Panc1 (cell line): ENCODE measurements at regions not wholly inside any gene's neighbourhood (a gene's known extent, or its start where the extent isn't known, plus 50 kb on each side); places are given as distances from the start of the nearest gene placed in this dataset.
A peak's percentile ranks its signal among the peaks of the same experiment; 100 is the strongest.

Experiments used
- ATAC-seq: fragments of 200-7000 bp; cut with Tn5 transposase; 2 replicates; pipeline ENCODE4 v1.9.1; 2020; ENCODE audit warnings: mild to moderate bottlenecking, moderate library complexity
- BruUV-seq: library from RNA; stranded (reverse); fragments of 400-500 nt; replicated peaks from 2 replicates; lab custom pipeline; 2021; lab: Mats Ljungman, UMichigan
- CTCF ChIA-PET: fragments of 300-600 bp; sonication (Branson Sonifier 250); formaldehyde crosslinking; loops from one replicate; lab custom pipeline; 2022; ENCODE audit warnings: antibody characterized with exemption; lab: Charles Lee
- POLR2A ChIA-PET: fragments of 300-600 bp; sonication (Branson Sonifier 250); formaldehyde crosslinking; loops from one replicate; lab custom pipeline; 2022; ENCODE audit warnings: antibody characterized with exemption; lab: Charles Lee
- DNase-seq: peaks from one replicate; pipeline ENCODE4 v3.0.0-alpha.2; 2010; ENCODE audit warnings: low read depth, low spot score
- H3K27ac ChIP-seq: 2 replicates; pipeline ENCODE4 v1.5.1; 2011; ENCODE audit warnings: mild to moderate bottlenecking, low read length, inconsistent platforms
- H3K27me3 ChIP-seq: fragments of 200-500 bp; sonication (Bioruptor generic); 2 replicates; pipeline ENCODE4 v1.6.0; 2014; ENCODE audit warnings: low read length, inconsistent platforms; ENCODE audit not compliant: control insufficient read depth, insufficient read depth
- H3K36me3 ChIP-seq: fragments of 200-500 bp; sonication (Bioruptor generic); 2 replicates; pipeline ENCODE4 v1.5.1; 2014; ENCODE audit warnings: inconsistent platforms, mild to moderate bottlenecking, low read length, moderate library complexity; ENCODE audit not compliant: control insufficient read depth, insufficient read depth
- H3K4me1 ChIP-seq: 2 replicates; pipeline ENCODE4 v1.5.1; 2011; ENCODE audit warnings: inconsistent platforms, mild to moderate bottlenecking, low read length, moderate library complexity; ENCODE audit not compliant: control insufficient read depth, insufficient read depth
- H3K4me3 ChIP-seq, 2 experiments: 2 replicates each; pipeline ENCODE4 v1.5.1; 2011 to 2012; ENCODE audit warnings: low read depth in 2 of 2, low read length in 2 of 2, mild to moderate bottlenecking in 2 of 2, inconsistent platforms in 1 of 2, moderate library complexity in 1 of 2
- H3K9me3 ChIP-seq: fragments of 200-500 bp; sonication (Bioruptor generic); 2 replicates; pipeline ENCODE4 v1.5.1; 2014; ENCODE audit warnings: low read depth, mild to moderate bottlenecking, inconsistent platforms, low read length, moderate library complexity; ENCODE audit not compliant: control insufficient read depth, insufficient read depth
- CTCF ChIP-seq: fragments of 450-650 bp; IDR thresholded peaks from 2 replicates; pipeline ENCODE4 v1.5.1; 2017; ENCODE audit warnings: mild to moderate bottlenecking
- POLR2AphosphoS5 ChIP-seq: IDR thresholded peaks from 2 replicates; pipeline ENCODE4 v1.6.1; 2012; ENCODE audit warnings: mild to moderate bottlenecking, low read depth, low read length, moderate library complexity
- REST ChIP-seq, 2 experiments: IDR thresholded peaks; 2 replicates each; pipeline ENCODE4 v1.6.1; 2011 to 2012; ENCODE audit warnings: low read depth in 2 of 2, control low read depth in 1 of 2, low read length in 1 of 2, mild to moderate bottlenecking in 1 of 2, moderate library complexity in 1 of 2; ENCODE audit not compliant: insufficient read depth in 1 of 2
- SIN3A ChIP-seq: IDR thresholded peaks from 2 replicates; pipeline ENCODE4 v1.6.1; 2012; ENCODE audit warnings: low read depth, mild to moderate bottlenecking, low read length, moderate library complexity, borderline replicate concordance; ENCODE audit not compliant: insufficient read depth
- TCF7L2 ChIP-seq: IDR thresholded peaks from 2 replicates; pipeline ENCODE4 v1.6.1; 2011; ENCODE audit warnings: mild to moderate bottlenecking, low read depth, low read length, inconsistent platforms
- in situ Hi-C: cut with HindIII; loops from 2 replicates; pipeline ENCODE4 v1.10.0; 2016; ENCODE audit warnings: low sequenced_read_pairs, low pct_unique_long_range_greater_than_20kb
- intact Hi-C: fragments of 100-400 bp; cut with micrococcal nuclease; formaldehyde crosslinking; loops from one replicate; pipeline ENCODE4 v1.10.0; 2022; ENCODE audit not compliant: unreplicated experiment

- ChIA-PET CTCF (no interaction called here), POLR2A (interaction anchor here (0.7 kb wide), 1 partner anchor 57 kb away, joined by 3 read pairs; no protein-coding TSS in a partner anchor)
- no peak overlapping the region for H3K4me3 ChIP-seq
- H3K27ac ChIP-seq, result no peak overlapping the region
- TF ChIP-seq REST (IDR thresholded peaks at IDR 0.05; ENCODE audit: insufficient read depth in 1 of 2, low read depth in 2 of 2, low read length in 1 of 2) (no peak), CTCF (no peak), POLR2AphosphoS5 (no peak), SIN3A (no peak), TCF7L2 (no peak)
- in situ Hi-C loops, result no loop called here
- no TSS peak for BruUV-seq
- no peaks in the 10 kb centered on the region for H3K4me1 ChIP-seq
- intact Hi-C loops, result no loop called here
- DNase-seq, result no peak
- H3K27me3 ChIP-seq, result no peaks in the 10 kb centered on the region
- no peak for ATAC-seq
- H3K36me3 ChIP-seq, result no peaks in the 10 kb centered on the region
- H3K9me3 ChIP-seq, result no peaks in the 10 kb centered on the region
Observed at GRCh38 chr17:72185564-72185963, 64.7 kb downstream of the SOX9 start.

- intact Hi-C loops, result no loop called here
Observed at GRCh38 chr17:72187556-72187955, 66.7 kb downstream of the SOX9 start.

More at GRCh38 chr17:72187556-72187955, 66.7 kb downstream of the SOX9 start:
- TF ChIP-seq REST (IDR thresholded peaks at IDR 0.05; ENCODE audit: insufficient read depth in 1 of 2, low read depth in 2 of 2, low read length in 1 of 2) (no peak), TCF7L2 (no peak), POLR2AphosphoS5 (no peak), SIN3A (no peak), CTCF (no peak)
- POLR2A ChIA-PET, result no interaction called here
- H3K36me3 ChIP-seq, result no peaks in the 10 kb centered on the region
- H3K9me3 ChIP-seq, result no peaks in the 10 kb centered on the region
- no peaks in the 10 kb centered on the region for H3K27me3 ChIP-seq
- CTCF ChIA-PET, result no interaction called here
- no peak for DNase-seq
- no peak overlapping the region for H3K27ac ChIP-seq
- no peaks in the 10 kb centered on the region for H3K4me1 ChIP-seq
- ATAC-seq, result peak; percentile 18; the same call in 1 of the 2 replicates
- in situ Hi-C loops, result no loop called here
- no peak overlapping the region for H3K4me3 ChIP-seq
- BruUV-seq, result no TSS peak
